Left kidney (tissue), 1 donor: ENCODE measurements at regions not wholly inside any gene's neighbourhood (a gene's known extent, or its start where the extent isn't known, plus 50 kb on each side); places are given as distances from the start of the nearest gene placed in this dataset.

Experiments
- DNase-seq: peaks from one replicate; pipeline ENCODE4 v3.0.0-alpha.2; 2013

DNA sequence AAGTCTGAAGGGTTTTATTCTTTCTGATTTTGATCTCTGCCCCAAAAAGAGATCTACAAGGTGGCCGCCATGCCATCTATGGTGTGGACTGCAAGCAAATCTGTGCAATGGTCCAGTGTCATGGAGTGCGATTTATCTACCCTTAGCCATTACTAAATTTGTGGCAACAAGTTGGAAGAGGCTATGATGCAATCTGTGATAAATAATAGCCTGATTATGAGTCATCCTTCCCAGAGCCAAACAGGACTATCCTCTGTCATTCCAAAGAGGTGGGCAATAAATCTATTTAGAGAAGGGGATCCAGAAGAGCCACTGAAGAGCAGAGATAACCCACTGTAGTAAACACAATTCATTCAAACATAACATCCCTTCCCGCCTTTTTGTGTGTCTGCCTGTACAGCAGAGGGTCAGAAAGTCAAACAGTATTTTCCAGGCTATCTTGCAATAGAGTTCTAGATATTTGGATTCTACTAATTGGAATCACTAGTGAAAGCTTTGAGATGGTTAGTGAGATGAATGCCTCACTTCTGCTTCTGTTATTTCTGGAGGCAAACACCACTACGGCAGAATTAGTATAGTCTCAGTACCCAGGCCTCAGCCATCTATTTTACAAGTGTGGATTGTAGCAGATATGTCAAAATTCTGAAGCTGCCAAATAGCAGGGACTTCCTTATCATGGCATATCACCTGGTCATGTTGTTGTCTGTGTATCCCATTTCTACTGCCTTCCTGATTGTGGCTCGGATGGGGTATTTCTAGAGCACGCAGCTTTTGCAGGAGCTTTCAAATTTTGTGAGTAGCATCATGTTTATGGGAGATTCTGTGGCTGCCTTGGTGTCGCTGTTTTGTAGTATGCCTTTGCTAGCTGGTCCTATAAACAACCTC lies 192.0 kb downstream of the SMIM20 start:
- no peak for DNase-seq

DNA sequence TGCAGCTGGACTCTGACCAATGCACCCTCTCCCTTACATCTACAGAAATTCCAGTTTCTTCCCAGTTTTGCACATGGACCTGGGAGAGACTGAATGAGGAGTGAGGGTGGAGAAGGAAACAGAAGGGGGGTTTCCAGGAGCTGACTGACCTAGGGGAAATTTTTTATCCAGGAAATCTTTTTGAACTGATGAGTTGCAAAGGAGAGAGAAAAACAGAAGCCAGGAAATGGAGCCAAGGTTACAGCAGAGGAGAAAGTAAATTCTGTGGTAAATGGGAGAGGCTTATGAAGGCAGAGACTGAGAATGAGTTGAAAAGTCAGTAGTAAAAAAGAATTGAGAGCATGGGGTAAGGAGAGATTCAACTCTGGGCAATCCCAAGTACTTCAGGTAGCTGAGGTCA lies 192.8 kb downstream of the SMIM20 start:
- DNase-seq, result no peak

DNA sequence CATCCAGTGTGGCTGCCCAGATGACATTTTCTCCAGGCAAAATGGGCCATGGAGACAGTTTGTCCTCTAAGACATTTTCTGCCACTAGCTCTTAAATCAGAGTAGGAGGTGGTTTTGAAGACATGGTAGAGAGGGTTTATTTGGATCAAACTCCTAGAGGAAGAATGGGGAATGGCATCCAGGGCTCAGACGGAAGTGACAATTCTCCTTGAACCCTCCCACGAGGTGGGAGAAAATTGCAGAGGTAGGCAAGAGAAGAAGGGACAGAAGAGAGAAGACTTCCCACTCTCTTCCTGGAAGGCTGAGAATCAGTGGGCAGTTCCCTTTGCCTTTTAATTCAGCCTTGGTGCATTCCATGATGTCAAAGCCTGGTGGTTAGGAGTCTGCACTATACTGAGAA lies 194.0 kb downstream of the SMIM20 start:
- no peak for DNase-seq

DNA sequence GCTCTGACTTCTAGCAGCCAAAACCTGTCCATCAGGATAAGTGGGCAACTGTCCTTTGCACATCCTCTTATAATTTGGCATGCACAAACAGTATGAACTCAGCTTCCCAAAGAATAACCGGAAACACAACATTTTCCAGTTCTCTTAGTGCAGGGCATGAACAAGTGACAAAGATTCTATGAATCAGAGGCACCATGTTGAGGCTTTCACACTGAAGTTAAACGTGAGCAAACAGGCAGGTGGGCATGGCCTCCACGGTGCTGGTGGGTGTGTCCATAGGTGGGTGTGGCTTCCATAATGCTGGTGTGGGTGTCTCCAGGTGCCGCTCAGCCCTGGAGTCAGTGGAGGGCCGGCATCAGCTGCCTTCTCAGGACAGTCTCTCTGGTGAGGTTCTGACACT lies 196.5 kb downstream of the SMIM20 start:
- DNase-seq, result no peak

DNA sequence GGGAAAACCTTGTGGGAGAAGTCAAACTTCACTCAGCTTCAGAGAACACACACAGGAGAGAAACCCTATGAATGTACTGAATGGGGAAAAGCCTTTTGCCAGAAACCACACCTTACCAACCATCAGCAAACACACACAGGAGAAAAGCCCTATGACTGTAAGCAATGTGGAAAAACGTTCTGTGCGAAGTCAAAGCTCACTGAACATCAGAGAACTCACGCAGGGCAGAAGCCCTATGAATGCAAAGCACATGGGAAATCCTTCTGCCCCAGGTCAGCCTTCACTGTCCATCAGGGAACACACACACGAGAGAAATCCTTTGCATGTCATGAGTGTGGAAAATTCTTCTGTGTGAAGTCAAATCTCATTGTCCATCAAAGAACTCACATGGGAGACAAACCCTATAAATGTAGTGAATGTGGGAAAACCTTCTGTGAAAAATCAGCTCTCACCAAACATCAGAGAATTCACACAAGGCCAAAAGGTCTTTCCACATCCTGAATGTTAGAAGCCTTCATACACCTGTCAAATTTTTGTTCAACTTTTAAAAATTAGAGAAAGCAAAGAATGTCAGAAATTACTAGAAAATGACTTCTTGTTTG lies 199.4 kb downstream of the SMIM20 start:
- DNase-seq, result no peak

DNA sequence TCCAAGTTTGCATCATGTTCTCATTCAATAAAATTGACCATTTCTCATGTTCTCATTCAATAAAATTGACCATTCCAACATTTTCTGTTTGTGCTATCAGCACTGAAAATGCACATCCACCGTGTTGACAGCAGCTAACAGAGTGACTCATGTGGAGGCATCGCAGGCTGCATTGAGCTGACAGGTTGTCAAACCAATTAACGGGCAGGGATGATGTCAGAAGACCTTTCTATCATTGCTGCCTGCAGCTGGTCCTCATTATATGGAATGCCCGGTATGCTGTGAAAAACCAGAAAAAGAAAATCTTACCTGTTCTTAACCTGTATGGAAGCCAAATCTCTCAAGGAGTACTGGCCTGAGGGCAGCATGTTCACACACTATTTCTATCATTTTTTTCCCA lies 202.0 kb downstream of the SMIM20 start:
- DNase-seq, result no peak

DNA sequence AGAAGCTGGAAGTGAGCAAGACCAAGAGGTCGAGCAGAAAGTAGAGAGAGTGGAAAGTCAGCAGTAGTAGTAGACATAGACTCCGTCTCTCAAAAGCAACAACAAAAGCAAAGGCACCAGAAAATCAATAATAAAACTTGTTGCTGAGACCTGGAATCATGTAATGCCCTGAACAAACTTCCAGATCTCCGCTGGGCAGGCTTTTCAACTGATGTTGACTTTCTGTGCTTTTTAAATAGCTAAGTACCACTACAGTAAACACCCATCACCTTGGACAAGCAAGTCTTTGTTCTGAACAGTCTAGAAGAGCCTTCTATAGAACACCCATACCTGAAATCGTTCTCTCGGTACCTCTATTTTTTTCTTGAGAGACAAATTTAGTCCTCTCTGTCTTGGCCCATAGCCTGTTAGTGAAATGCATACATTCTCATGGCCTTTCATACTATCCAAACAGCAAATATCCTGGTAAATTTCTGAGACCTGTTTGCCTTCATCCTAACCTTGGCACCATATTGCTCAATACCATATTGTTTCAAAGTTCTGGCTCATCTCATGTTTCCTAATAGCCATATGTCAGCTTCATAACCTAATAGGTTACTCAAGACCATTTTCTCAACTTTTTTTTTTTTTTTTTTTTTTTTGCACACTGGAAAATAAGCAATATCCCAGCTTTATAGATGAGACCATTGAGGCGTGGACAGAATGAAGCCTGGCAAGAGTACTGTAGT lies 200.6 kb upstream of the RBPJ start:
- DNase-seq, result no peak

DNA sequence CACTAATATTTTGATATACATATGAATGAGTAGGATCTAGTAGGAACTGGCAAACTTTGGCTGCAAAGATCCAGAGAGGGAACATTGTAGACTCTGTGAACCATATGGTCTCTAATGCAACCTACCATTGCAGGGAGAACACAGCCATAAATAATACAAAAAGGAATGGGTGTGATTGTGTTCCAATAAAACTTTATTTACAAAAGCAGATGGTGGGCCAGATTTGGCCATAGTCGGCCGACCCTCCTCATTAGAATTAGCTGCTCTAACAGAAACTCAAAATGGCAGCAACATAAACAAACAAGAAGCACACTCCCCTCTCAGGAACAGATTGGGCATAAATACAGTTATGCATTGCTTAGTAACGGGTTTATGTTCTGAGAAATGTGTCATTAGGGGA lies 198.1 kb upstream of the RBPJ start:
- no peak for DNase-seq

DNA sequence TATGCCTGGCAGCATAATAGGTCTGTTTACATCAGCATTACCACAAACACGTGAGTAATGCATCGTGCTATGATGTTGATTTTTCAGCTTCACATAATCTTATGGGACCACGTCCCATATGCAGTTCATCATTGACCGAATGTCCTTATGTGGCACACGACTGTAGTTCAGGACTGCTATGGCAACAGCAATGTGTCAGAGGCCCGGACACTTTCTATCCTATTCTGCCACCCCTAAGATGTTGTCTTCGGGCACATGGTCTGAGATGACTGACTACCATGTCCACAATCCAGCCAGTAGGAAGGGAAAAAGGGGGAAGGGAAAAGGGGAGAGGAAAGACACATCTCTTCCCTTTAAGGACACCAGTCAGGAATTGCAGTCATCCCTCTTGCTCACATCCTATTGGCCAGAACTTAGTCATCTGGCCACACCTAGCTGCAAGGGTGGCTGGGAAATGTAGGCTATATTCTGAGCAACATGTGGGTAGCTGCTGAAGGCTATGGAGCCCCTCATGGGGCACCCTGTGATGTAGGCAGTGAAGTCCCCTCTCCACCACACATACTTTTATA lies 196.0 kb upstream of the RBPJ start:
- no peak for DNase-seq

DNA sequence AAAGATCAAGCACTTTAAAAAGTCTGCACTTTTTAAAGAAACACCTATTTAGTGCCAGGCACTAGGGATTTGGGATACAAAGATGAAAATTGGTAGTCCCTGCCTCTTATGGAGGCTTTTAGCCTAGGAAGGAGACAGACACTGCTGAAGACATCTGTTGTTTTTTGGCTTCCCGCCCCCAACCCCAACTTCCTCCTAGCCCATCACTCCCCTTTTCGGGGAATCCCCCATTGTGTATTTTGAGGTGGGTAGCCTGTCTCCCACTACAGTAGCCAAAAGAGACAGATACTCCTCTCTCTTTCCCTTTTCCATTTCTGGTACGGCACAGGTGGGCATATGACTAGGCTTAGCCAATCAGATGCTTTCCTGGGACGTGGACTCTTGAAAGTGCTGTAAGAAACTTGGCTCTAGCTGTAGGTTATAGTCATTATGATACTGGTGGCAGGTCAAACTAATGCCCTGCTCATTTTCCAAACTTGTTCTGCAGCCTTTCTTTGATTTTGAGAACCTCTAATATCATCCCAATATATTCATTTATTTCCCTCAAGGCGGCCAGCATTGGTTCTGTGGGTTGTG lies 194.6 kb upstream of the RBPJ start:
- DNase-seq, result no peak

DNA sequence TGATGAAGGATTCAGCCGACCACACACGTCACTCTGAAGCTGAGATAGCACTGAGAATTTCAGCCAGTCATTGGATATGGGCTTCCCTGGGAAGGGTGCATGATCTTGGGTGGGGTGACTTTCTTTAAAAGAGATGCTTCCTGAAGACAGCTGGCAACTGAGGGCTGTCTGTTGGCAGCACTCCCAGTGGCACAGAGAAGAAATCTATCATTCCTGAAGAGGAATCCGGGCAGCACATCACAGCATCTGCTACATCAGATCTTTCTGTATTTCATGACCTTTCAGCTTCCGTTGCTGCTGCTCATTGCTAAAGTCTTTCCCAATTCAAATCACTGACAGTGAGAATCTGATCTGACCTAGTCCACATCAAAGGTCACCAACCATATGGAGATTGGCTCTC lies 193.8 kb upstream of the RBPJ start:
- DNase-seq, result no peak

DNA sequence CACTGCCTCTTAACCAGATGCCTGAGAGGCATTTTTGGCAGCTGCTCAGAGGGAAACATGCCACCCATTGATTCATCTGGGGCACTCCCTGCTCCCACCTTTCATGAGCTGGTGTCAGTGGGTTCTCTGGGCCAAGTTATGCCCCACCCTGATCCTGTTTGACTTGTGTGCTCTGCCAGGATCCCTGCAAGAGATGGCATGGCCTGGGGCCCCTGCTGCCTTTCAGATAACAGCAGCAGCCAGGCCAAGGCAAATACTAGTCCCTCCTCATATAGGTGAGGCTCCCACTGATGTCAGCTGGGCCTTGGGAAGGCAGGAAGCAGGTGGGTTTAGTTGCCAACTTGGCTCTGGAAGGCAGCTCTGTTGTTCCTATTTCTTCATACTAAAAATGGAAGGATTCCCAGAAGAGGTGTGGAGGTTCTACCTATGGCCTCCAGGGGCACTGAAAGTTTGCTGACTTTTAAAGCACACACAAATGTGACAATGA lies 192.9 kb upstream of the RBPJ start:
- DNase-seq, result no peak

DNA sequence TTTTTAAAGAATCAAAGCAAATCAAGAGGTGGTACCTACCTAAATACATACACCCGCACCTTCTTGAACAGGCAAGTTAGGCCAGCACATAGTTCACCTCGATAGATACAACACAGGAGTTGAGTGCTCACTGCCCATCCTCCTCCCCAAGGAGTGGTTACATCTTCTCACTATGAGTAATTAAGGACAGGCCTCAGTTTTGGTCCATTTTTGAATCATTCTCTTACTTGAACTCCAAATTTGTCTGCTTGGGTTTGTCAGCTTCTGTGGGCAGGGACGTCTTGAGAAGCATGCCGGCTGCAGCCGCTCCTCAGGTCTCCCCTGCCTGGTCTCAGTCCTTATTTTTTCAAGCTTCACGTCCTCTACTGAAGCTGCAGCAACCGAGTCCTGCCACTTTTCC lies 190.6 kb upstream of the RBPJ start:
- no peak for DNase-seq

DNA sequence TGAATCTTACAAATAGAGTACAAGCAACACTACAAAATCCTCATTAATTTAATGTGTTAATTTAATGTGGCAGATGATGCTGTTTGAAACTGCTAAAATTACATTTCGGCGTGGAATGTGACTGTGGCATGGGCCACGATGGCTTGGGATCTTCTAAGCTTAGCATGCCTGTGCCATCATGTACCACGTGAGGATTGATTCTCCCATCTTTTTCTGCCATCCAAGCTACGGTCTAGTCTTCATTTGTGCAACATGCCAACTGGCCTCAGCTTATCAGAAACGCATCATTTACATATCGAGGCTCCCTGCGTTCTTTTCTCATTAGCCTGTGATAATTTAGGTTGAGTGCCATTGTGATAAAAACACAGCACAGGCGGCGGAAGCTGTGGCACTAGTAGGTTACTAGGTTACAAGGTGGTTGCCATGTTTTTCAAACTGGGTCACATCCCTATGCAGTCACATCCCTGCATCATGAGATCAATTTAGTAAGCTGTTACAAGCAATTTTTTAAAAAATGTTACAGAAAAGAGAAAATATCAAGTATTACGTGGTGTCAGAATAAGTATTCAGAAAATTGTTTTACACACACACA lies 189.9 kb upstream of the RBPJ start:
- DNase-seq, result no peak

DNA sequence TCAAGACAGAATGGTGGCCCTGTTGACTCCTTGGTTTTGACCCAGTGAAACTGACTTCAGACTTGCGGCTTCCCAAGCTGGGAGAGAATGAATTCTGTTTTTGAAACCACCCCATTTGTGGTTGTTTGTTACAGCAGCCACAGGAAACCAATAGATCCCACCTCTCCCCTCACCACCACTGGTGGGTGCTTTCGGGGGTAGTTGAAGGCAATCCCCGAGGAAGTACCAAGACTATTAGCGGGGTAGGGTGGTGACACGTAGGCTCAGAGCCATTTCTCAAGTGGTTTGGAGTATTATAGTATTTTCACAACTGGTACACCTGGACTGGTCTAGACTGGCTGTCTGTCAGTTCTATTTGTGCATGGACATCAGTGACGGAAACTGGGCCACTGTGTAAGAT lies 189.1 kb upstream of the RBPJ start:
- no peak for DNase-seq

DNA sequence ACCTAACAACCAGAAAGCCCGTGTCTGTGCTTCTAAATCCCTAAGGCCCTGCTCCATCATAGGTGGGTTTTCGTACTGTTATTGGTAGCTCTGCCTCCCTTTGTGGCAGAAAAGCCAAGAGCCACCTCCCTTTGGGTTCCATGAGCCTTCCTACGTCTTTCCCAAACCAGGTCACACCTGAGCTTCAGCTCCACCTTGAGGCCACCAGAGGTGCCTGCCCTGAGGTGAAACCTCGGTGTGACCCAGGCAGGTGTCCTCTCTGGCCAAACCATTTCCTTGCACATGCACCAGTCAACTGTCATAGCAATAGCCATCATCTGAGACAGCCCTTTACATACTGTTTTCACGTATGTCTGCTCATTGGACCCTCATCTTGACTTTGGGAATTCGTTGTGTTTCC lies 188.0 kb upstream of the RBPJ start:
- DNase-seq, result no peak

DNA sequence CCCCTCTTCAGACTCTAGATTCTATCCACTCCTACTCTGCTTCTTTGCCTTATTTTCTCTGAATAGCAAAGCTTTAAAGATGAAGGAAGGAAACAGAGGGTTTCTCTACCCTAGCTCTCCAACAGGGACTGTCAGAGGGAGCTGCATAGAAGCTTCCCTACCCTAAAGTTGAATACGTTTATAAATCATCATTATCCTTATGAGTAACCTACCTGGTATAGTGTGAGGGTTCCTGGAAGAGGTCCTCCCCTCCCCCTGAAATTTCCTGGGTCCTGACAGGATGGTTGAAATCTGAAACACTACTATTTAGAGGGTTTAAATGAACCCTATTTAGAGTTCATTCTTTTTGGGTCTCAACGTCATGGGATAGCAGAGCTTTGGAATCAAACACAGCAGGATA lies 187.0 kb upstream of the RBPJ start:
- DNase-seq, result no peak

DNA sequence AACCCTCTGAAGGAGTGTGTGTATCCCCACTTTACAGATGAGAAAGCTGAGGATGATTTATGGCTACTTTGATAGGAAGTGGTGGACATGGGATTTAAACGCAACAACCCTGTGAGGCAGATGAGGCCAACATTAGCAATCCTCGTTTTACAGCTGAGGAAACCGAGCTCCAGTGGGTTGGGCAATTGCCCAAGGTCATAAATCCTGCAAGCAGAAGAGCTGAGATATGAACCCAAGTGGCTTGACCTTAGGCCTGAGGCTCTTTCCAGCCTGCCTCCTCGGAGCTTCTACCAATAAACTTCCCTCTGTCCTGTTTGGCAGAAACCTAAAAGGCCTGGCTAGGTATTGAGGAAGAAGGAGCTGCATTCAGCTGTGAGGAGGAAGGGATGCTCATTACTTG lies 185.5 kb upstream of the RBPJ start:
- DNase-seq, result no peak

DNA sequence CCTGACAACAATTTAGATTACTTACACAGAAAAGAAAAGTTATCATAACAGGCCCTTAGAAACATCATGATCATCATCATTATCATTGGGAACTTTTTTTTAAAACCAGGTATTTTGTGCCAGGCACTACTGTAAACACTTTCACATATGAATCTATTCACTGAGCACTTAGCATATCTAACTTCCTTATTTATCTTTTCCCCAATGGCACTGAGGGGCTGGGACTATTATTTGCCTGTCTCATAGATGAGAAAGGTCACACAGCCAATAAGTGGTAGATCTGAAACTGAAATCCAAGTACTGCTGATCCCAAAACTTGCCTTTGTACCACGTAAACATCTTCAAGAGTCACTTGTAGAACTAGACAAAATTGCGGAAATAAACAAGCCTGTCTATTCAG lies 184.2 kb upstream of the RBPJ start:
- no peak for DNase-seq

DNA sequence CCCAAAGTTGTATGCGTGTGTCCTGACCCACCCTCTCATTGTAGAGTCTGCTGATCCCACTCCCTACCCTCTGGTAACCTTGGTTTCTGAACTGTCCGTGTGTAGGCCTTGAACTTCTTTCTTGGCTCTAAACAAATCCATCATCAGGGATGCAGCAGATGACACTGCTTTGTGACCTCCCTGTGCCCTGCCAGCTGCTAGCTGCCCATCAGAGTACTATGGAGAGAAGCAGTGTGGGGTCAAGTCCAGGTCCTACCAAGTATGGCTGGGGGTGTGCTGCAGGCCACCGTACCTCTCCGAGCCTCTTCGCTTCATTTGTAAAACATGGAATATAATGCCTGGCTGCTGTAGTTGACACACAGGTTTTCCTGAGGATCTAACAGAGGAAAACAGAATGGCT lies 183.5 kb upstream of the RBPJ start:
- no peak for DNase-seq

DNA sequence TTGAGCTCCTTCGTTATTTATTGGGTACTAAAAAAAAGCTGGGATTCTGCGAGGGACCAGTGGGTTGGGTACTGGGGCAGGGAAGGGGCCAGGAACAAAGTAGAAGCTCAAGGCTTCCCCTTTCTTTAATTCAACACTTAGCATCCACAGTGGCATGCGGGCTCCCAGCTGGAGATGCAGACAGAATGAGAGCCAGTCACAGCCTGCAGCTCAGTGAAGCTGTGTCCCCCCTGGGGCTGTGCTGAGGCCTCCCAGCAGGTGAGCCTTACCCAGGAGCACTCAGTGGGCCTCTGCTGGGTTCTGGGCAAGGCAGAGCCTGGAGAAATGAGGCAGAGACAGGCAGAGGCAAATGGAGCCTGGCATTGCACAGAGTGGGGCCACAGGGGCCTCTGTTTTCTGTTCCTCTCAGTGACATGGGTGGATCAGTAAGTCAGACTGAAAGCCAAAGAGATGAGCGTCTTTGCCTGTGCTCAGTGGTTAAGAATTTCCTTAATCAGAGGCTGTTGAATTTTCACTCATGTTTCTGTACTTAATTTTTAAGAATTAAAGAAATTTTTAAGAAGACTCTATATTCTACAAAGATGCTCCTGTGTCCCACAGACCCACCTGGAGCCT lies 181.4 kb upstream of the RBPJ start:
- DNase-seq, result no peak
